Fibroblast of upper back skin (primary cell): ENCODE measurements at regions not wholly inside any gene's neighbourhood (a gene's known extent, or its start where the extent isn't known, plus 50 kb on each side); places are given as distances from the start of the nearest gene placed in this dataset.
A peak's percentile ranks its signal among the peaks of the same experiment; 100 is the strongest.

Experiments used
- DNase-seq: peaks from one replicate; pipeline ENCODE4 v3.0.0-alpha.2; 2013

DNA sequence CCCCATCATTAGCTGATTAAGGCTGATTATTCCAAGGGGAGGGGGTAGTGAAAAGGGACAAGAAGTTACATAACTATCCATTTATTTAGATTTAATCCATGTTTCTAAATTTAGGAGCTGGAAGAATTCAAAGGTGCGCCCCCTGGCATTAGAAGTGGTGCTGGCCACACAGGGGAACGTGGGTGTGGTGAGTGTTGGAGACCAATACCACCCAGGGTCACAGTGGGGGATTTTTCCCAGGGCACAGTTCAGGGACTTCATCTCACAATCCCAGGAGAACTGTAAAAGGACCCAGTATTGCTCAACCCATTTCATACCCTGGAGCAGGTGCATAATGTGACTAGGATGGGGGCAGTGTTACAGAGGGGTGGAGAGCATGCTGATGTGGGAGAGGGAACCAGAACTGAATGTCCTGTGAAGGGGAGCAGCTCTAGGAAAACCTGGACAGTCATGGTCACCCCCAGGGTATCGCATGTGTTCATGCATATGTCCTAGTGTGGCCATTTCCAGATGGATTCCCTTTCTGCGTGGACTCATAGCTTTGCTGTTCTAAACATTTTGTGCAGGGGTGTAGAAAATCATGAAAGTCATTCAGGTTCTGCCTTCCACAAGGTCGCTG lies 110.3 kb downstream of the LSM3 start:
- DNase-seq, result no peak

DNA sequence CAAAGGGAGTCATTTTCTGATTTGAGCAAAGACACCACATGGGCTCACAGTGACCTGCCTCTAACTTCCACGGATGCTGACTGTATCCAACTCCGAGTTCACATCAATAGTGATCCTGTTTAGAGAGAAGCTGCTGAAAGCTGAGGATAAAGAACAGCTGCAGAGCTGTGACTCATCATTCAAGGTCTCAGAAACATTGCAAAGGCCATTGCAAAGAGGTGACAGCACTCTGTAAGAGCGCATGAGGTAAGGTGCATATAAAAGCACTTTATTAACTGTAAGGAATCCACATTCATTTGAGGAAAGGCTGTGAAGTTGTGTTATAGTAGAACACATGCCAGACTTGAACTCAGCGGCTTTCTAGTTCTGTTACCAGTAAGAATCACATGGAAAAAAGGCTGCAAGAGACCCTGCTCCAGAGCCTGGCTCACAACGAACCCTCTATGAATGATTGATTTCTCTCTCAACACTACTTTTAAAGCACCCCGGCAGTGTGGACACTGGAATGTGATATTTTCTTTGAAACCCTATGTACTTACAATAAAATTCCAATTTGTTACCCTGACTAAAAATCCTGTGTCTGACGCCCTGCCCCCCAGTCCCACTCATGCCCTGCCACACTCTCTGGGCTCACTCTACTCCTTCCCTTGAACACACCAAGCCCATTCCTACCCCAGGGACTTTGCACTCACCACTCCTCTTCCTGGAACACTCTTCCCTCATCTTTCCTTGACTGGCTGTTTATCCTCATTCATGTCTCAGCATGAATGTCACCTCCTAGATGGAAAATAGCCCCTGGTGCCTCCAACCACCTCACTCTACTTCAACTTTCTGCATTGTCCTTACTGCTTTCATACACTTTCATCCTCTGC lies 111.2 kb downstream of the LSM3 start:
- peak; percentile 95 for DNase-seq

DNA sequence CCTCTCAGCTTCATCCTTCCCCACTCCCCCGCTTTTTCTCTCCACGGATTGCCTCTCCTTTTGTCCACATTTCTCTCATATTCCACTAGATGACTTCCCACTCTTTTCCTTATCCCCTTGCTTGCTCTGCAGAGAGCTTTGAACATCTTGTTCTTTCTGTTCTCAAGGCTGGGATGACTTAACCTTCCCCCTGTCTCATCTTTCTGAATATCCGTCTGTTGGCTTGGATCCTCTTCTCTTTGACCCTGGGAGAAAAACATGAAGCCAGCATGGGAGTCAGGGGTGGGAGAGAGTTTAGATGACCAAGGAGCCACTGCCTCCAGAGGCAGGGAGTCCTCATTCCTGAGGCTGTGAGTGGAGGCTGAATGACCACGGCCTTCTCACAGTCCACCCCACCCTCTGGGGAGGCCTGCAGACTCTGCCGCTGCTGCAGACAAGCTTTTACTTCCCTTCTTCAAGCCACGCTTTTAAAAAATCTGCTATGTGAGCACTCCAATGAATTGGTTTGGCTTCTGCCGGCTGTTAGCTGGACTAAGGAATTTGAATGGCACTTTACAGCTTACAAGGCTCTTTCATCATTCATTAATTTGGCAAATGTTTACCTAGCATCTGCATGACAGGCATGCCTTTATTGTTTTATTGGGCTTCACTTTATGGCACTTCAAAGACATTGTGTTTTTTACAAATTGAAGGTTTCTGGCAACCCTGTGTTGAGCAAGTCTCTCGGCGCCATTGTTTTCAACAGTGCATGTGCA lies 111.6 kb upstream of the SLC6A6 start:
- peak; percentile 61 for DNase-seq

DNA sequence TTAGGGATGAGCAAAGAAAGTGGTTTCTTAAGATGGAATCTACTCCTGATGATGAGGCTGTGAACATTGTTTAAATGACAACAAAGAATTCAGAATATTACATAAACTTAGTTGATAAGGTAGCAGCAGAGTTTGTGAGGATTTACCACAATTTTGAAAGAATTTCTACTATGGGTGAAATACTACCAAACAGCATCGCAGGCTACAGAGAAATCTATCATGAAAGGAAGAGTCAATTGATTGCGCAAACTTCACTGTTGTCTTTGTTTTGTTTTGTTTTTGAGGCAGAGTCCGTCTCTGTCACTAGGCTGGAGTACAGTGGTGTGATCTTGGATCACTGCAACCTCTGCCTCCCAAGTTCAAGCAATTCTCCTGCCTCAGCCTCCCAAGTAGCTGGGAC lies 107.4 kb upstream of the SLC6A6 start:
- DNase-seq, result no peak

DNA sequence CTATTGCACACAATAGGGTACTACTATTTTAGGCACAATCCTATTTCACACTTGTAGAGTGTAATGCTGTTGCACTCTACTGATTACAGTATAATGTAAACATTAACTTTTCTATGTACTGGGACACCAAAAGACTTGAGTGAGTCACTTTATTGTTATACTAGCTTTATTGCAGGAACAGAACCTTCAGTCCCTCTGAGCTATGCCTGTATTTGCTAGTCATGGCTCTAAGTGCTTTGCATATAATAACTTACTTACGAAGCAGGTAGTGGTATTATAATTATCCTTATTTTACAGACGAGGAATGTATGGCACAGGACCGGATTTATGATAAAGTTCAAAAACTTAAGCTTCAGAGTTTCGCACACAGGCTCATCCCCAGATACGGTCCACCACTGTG lies 106.6 kb upstream of the SLC6A6 start:
- DNase-seq, result no peak

DNA sequence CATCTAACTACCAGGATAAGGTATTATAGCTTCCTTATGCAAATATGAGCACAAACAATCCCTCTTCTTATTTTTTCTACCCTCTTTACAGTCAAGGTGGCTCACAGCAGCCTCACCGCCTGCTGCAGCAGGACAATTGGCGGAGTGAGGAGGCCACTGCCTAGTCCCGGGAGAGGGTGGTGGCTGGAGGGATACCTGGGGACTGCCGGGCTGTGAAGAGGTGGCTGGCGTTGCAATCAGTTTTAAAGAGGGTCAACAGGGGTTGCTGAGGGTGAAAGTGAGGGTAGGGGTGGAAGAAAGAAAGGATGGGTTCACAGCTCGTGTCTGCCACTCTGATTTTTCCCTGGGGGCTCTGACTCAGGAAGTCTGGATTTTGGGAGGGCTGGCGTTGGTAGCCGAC lies 105.1 kb upstream of the SLC6A6 start:
- no peak for DNase-seq

DNA sequence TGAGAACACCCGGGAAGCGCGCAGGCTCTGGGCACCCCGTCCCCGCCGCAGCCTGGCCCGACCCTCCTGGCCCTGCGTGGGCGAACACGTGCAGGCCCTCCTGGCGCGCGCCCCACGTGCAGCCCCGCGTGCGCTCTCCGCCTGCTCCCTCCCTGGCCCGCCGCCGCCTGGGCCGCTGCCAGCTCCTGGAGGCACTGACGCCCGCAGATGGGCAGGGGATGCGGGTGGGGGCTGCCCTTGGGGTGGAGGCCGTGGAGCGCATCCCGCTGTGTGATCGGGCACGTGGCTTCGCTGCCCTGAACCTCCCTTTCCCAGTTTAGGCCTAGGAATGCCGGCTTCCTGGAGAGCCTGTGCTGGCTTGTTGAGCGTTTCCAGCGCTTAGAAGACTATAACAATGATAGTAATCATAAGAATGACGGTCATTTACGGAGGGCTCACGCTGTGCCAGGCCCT lies 104.6 kb upstream of the SLC6A6 start:
- DNase-seq, result no peak

DNA sequence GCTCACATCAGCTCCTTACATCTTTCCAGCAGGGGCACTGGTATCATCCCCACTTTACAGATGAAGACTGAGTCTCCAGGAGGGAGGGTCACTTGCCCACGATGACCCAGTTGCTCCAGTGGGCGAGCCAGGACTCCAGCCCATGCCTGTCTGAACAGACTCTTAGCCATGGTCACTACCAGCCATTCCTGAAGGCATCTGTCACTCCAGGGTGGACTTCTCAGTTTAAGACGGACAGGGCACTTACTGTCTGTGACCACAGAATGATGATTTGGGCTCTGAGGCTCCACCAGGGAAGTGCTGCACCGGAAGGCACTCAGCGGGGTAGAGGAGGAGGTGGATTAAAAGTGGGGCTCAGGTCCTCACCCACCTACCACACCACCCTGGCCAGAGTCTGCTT lies 104.0 kb upstream of the SLC6A6 start:
- DNase-seq, result no peak

DNA sequence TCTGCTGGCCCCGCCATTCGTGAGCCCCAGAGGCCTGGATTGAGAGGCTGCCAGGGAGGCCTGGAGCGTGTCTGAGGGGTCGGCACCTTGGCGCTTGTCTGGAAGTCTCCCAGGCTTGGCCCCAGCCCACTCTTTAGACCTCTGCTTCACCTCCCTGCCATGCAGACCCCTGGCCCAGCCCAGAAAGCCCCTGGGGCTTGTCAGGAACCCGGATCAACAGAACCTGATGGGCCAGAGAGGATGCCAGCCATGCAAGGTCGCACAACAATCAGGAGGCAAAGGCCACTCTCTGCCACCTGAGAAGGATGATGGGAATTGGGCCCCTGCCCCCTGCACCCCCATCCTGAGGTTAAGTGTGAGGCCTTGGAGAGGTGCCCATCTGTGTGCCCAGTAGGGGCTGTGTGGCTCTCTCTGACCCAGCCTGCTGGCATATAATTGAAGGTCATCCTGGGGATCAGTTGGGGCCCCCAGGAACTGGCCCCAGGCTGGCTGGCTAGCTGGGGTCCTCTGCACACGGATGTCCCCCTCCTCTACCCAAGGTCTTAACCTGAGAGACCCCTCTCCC lies 103.3 kb upstream of the SLC6A6 start:
- no peak for DNase-seq

DNA sequence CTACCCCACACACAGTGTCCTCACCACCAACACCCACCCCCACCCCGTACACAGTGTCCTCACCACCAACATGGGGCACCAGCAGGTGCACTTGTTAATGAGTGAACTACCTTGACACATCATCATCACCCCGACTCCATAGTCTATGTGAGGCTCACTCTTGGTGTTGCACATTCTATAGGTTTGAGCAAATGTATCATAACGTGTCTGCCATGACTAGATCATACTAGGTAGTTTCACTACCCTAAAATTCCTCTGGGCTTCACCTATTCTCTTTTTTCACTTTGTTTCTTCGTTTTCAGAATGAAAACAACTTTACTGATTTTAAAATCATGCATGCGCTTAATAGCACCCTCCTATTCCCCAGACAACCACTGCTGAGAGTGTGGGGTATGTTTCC lies 102.6 kb upstream of the SLC6A6 start:
- no peak for DNase-seq

DNA sequence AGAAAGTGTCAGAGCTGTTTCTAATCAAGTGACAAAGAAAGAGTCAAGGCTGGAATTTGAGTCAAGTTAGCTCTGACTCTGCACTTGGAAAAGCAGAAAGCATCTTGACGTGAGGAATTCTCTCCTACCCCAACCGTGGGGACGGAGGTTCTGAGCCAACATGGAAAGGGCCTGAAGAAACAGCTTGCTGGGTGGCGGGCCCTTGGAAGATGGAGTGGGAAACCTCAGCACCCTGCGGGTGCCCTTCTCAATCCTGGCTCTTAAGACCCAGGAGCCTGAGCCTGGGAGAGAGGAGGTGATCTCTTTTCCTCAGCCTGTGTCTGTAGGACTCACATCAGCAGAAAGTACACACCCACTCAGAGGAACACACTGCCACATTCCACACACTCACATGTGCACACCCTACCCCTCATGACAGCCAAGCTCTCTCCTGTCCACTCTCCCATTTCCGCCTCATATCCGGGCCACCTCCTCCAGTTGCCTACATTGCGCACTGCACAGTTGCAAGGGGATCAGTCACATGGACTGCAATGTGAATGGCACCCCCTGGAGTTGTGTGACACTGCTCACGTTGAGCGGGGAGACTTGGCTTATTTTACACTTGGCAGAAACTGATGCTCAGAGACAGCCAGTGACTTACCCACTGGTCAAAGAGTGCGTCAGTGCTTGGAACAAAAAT lies 101.5 kb upstream of the SLC6A6 start:
- DNase-seq, result no peak

DNA sequence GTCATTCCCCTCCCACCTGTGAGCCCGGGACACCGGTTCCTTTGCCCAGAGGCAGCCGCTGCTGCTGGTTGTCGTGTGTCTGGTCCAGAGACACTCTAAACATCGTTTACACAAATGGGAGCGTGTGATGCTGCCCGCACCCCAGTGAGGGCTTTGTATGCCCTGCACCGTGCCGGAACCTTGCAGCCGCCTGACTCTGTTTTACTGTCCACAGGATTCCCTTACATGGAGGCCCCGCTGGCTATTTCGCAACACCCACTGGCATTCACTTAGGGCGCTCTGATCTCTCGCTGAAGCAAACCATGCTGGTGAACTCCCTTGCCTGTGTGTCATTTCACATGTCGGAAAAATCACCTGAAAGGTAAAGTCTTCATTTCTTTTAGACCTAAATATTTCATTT lies 100.8 kb upstream of the SLC6A6 start:
- no peak for DNase-seq

DNA sequence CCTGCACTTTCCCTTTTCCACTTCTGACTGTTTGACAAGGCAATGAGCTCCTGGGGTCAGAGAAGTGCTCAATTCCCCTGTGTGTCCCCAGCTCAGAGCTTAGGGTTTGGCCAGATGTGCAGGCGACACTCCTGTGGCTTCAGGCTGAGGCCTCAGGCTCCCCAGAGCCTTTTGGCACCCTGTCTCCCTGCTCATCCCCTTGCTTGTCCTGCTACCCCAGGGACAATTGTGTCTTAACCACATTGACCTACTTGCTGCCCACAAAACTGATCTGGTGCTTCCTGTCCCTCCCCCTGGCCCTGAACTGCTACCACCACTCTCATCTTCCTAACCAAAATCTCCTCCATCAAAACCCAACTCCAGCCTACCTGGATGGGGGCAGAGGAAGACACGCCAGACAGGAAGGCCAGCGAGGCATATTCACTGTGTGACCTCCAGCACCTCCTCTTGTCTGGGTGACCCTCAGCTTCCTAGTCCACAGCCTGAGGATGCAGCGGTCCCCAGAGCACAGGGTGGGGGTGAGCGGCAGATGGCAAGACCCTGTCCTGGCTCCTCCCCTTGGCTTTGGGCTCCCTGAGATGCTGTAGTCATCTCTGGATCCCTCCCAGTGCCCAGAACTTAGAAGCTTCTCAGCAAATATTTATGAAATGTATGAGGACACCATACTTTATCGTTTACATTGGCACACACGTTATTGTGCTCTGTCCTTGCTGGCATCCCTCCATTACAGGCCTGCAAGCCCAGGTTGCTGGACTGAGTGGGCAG lies 98.9 kb upstream of the SLC6A6 start:
- no peak for DNase-seq

DNA sequence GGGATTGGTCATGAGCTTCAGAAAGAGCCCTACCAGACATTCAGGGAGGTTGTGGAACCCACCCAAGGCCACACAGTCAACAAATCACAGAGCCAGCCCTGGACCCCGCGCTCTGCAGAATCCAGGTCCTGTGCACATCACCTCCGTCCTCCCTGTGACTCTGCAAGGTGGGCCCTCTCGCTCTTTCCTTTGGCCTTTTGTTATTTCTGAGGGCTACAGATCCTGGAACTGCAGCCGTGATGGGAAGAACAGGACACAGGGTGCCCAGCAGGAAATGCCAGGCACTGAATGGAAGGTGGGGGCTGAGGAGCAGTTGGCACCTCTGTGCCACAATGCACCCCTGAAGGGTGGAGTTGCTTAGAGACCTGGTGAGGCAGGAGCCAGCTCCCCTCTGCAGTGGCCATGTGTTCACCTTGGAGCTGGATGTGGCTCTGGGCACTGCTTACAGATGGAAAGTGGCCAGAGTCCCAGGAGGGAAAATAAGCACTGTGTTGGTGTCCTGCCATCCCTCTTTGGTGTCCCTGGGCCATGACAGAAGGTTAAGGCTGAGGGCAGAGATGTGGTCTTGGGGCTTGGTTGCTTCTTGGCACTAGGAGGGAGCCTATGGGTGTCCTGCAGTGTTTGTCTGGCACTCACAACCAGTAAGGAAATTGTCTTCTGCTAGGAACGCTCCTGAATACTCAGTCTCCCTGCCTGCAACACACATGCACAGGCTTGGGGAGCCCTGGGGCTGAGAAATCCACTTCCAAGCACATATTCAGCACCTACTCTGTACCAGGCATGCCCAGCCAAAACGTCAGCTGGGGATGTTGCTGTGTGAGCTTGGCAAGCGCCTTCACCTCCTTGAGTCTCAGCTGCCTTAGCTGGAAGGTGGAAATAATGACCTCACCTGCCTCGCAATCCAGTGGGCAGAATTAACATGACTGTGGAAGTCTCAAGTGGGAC lies 98.0 kb upstream of the SLC6A6 start:
- no peak for DNase-seq

DNA sequence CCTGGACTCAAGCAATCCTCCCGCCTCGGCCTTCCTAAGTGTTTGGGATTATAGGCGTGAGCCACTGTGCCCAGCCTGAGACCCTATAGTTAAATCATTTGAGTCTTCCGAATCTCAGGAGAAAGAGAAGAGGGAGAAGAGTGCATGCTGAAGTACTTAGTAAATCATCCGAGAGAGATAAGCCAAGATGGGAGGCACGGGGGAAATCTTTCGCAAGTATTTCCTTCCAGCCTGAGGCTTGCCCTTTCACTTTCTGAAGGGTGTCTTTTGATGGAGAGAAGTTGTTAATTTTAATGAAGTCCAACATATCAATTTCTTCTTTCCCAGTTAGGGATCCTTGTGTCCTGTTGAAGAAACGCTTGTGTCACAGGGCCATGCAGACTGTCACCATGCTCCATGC lies 97.1 kb upstream of the SLC6A6 start:
- no peak for DNase-seq

DNA sequence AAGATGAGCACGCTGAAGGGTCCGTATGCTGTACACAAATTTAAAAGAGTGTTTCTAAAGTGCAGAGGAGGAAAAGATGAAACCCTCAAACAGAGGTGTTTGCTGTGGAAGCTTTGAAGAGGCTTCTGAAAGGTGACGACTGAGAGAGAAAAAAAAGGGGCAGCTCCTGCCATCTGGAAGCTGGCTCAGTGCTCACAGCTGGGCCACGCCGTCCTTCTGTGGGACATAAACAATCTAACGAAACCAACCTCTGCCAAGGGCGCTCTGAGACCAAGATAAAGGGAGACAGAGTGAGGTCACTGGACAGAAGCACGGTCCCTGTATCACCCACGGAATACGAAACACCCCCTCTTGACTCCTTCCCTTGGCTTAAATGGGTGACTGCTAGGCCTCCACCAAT lies 96.3 kb upstream of the SLC6A6 start:
- no peak for DNase-seq

DNA sequence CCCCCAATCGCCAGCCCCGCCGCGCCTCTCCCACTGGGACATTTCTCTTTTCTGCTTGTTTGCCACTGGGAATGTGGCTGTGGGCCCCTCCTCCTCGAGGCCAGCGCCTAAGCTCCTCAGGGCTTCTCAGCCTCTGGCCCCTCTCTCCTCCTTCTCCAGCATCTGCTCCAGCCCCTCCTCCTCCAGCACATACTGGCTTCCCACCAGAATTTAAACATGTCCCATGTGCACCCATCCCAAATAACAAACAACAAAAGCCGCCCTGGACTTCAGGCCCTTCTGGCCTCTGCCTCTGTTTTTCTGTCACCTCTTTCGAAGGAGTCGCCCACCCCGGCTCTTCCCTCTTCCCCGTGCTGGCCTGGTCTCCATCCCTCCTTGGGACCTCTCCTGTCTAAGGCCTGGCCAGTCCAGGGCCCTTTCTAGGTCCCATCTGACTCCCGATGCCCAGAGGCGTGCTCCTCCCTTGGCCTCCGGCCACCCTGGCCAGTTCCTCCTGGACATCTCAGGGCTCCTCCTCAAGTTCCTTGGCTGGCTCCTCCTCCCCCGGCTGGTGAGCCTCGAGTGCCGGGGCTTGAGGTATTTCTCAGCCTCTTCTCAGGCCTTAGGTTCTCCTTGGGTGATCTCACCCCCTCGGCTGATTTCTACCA lies 94.6 kb upstream of the SLC6A6 start:
- DNase-seq, result no peak

DNA sequence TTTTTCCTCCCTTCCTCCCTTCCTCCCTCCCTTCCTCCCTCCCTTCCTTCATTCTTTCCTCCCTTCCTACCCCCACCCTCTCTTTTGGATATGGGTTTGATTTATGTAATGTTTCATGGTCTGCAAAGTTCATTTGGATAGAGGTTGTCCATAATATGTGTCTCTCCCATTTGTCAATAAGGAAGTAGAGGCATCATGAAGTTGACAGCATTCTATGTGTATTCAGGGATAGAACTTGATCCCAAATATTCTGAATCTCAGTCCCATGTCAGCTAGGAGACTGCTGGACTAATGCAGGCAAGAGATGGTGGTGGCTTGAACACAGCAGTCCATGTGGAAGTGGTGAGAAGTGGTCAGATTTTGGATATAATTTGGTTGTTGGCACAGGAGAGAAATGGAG lies 90.7 kb upstream of the SLC6A6 start:
- DNase-seq, result no peak

DNA sequence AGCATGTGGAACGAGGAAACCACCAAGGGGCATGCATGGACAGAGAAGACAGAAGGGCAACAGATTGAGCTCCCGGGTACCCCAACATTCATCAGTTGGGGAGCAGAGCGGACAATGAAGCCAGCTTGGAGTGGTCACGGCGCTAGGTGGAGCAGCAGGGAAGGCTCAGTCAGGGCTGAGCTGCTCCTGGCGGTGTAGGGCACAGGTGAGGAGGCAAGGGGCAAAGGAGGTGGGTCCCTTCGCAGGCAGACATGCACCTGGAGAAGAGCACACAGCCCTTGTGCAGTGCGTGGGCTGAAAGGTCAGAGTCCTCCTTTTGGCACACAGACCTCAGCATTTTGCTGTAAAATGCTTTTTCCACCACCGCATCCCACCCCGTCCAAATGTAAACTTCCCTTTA lies 90.0 kb upstream of the SLC6A6 start:
- no peak for DNase-seq

DNA sequence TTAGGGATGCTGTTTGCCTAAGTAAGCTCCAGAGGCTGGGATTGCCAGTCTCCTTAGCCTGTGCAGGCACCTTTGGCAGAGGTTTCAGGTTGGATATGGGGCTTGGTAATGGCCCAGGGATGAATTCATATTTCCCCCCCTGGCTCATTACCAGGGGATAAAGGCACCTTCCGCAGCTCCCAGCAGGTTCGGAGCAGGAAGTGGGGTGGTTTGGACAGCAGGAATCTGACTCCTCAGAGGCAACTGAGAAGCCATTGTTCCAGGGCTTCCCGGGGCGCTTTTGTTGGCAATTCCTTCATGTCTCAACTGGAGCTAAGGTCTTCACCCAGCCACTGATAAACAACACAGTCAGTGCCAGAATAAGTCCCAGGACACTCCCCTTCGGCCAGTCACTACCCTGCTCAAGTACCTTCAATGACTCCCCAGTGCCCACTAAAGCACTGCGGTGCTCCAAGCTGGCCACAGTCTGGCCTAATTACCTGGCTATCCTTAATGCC lies 85.3 kb upstream of the SLC6A6 start:
- no peak for DNase-seq
